BLaER1 treated with 17β-estradiol and CSF1 and Interleukin-3, amounts not matched to agents 10 nM and 100 nM (cell line): ENCODE measurements at regions not wholly inside any gene's neighbourhood (a gene's known extent, or its start where the extent isn't known, plus 50 kb on each side); places are given as distances from the start of the nearest gene placed in this dataset.
A peak's percentile ranks its signal among the peaks of the same experiment; 100 is the strongest.

Source experiments
- H3K27ac ChIP-seq, 11 experiments: shearing (Covaris generic); formaldehyde crosslinking; 2 replicates each; pipeline ENCODE4 v1.8.1; 2022
- H3K27me3 ChIP-seq, 11 experiments: shearing (Covaris generic); formaldehyde crosslinking; 2 replicates each; pipeline ENCODE4 v1.8.1; 2022
- H3K36me3 ChIP-seq, 11 experiments: shearing (Covaris generic); formaldehyde crosslinking; 2 replicates each; pipeline ENCODE4 v1.8.1; 2022
- H3K4me1 ChIP-seq, 10 experiments: shearing (Covaris generic); formaldehyde crosslinking; 2 replicates each; pipeline ENCODE4 v1.8.1; 2022
- H3K4me2 ChIP-seq, 11 experiments: shearing (Covaris generic); formaldehyde crosslinking; 2 replicates each; pipeline ENCODE4 v1.8.1; 2022
- H3K4me3 ChIP-seq, 10 experiments: shearing (Covaris generic); formaldehyde crosslinking; 2 replicates each; pipeline ENCODE4 v1.8.1; 2022
- H3K9ac ChIP-seq, 11 experiments: shearing (Covaris generic); formaldehyde crosslinking; 2 replicates each; pipeline ENCODE4 v1.8.1; 2022
- H3K9me3 ChIP-seq, 11 experiments: shearing (Covaris generic); formaldehyde crosslinking; replicated peaks in 1 of 11; 2 replicates each; pipeline ENCODE4 v1.8.1; 2022
- H4K20me1 ChIP-seq, 11 experiments: shearing (Covaris generic); formaldehyde crosslinking; 2 replicates each; pipeline ENCODE4 v1.8.1; 2022
- Cebpa-rat ChIP-seq, 11 experiments: shearing (Covaris generic); IDR thresholded peaks; 2 replicates each; pipeline ENCODE4 v1.8.1; 2022

- no peaks in the 10 kb centered on the region; a peak in 1 of 22 replicates for H3K27me3 ChIP-seq
- peaks cover 0 to 12% (median 0%) of the 10 kb centered on the region in 11 experiments; a peak in 4 of 22 replicates for H4K20me1 ChIP-seq
- no peak overlapping the region for H3K9ac ChIP-seq
- no peak for TF ChIP-seq Cebpa-rat (IDR thresholded peaks at IDR 0.05)
- no peak overlapping the region for H3K27ac ChIP-seq
- H3K4me1 ChIP-seq = peaks cover 0 to 7% (median 0%) of the 10 kb centered on the region in 10 experiments; a peak in 2 of 20 replicates
- H3K9me3 ChIP-seq = no peaks in the 10 kb centered on the region
- H3K36me3 ChIP-seq = no peaks in the 10 kb centered on the region
- no peak overlapping the region for H3K4me3 ChIP-seq
- H3K4me2 ChIP-seq = no peak overlapping the region
Observed at GRCh38 chr1:18546026-18546425, 65.3 kb downstream of the KLHDC7A start.

GRCh38 chr1:18547460-18547859 lies 66.7 kb downstream of the KLHDC7A start:
- no peak overlapping the region for H3K27ac ChIP-seq
- H3K4me1 ChIP-seq = peaks cover 0 to 15% (median 5%) of the 10 kb centered on the region in 10 experiments; a peak in 9 of 20 replicates
- no peaks in the 10 kb centered on the region for H3K36me3 ChIP-seq
- H4K20me1 ChIP-seq = peaks cover 0 to 12% (median 0%) of the 10 kb centered on the region in 11 experiments; a peak in 4 of 22 replicates
- H3K9me3 ChIP-seq = no peaks in the 10 kb centered on the region
- H3K4me2 ChIP-seq = no peak overlapping the region
- TF ChIP-seq Cebpa-rat (IDR thresholded peaks at IDR 0.05) = no peak
- no peaks in the 10 kb centered on the region; a peak in 4 of 22 replicates for H3K27me3 ChIP-seq
- H3K4me3 ChIP-seq = no peak overlapping the region
- no peak overlapping the region for H3K9ac ChIP-seq

GRCh38 chr1:18548643-18549042 lies 67.9 kb downstream of the KLHDC7A start:
- Histone ChIP-seq H4K20me1 (peaks cover 0 to 12% (median 0%) of the 10 kb centered on the region in 11 experiments; a peak in 4 of 22 replicates), H3K9me3 (no peaks in the 10 kb centered on the region), H3K27me3 (no peaks in the 10 kb centered on the region; a peak in 4 of 22 replicates), H3K27ac (no peak overlapping the region), H3K4me2 (peak overlapping the region in 1 of 11 experiments; percentile 28; a peak in 4 of 22 replicates), H3K4me3 (no peak overlapping the region), H3K36me3 (no peaks in the 10 kb centered on the region), H3K4me1 (peaks cover 0 to 20% (median 6%) of the 10 kb centered on the region in 10 experiments; a peak in 9 of 20 replicates), H3K9ac (no peak overlapping the region)
- no peak for TF ChIP-seq Cebpa-rat (IDR thresholded peaks at IDR 0.05)

DNA sequence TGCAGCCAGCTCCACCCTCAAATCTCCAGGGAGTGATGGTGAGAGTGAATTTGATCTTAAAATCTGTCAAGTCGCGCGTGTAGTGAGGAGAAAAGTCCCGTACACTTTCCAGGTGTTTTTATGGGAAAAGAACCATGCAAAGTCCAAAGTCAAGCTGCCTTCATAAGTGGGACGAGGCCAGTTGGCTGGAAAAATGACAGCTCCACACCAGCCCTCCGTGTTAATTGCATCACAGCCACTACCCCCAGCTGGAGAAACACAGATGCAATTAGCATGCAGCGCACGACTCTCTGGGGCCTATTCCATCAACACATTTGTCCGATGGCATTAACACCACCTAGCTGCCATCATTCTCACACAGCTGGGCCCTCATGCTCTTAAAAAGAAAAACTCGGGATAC lies 68.4 kb downstream of the KLHDC7A start:
- TF ChIP-seq Cebpa-rat (IDR thresholded peaks at IDR 0.05) = no peak
- H3K9me3 ChIP-seq = no peaks in the 10 kb centered on the region
- H3K9ac ChIP-seq = no peak overlapping the region
- H3K4me2 ChIP-seq = peak overlapping the region in 1 of 11 experiments; percentile 28; a peak in 4 of 22 replicates
- H3K27ac ChIP-seq = no peak overlapping the region
- no peaks in the 10 kb centered on the region; a peak in 4 of 22 replicates for H3K27me3 ChIP-seq
- no peaks in the 10 kb centered on the region for H3K36me3 ChIP-seq
- H3K4me1 ChIP-seq = peaks cover 0 to 20% (median 6%) of the 10 kb centered on the region in 10 experiments; a peak in 9 of 20 replicates
- no peak overlapping the region for H3K4me3 ChIP-seq
- H4K20me1 ChIP-seq = peaks cover 0 to 12% (median 0%) of the 10 kb centered on the region in 11 experiments; a peak in 4 of 22 replicates

DNA sequence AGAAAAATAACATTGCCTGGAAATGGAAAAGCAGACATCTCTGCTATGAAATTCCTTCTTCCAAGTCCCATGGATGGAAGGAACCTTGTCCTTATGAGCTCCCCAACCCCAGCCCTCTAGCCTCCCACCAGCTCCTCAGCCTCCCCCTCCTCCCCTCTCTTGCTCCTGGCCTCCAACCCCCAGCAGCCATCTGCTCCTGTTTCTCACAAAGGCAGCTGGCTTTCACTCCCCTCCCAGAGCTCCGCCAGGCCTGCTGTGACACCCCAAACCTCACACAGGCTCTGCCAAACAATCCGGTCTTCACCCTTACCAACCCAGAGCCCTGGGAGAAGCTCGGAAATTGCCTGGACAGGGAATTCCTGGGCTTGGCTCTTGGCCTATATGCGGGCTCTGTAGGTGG lies 69.2 kb downstream of the KLHDC7A start:
- Histone ChIP-seq H3K4me3 (no peak overlapping the region), H3K27me3 (no peaks in the 10 kb centered on the region; a peak in 4 of 22 replicates), H4K20me1 (peaks cover 0 to 12% (median 0%) of the 10 kb centered on the region in 11 experiments; a peak in 4 of 22 replicates), H3K9me3 (no peaks in the 10 kb centered on the region), H3K4me1 (peaks cover 0 to 20% (median 6%) of the 10 kb centered on the region in 10 experiments; a peak in 10 of 20 replicates), H3K36me3 (no peaks in the 10 kb centered on the region), H3K27ac (no peak overlapping the region), H3K4me2 (no peak overlapping the region), H3K9ac (no peak overlapping the region)
- no peak for TF ChIP-seq Cebpa-rat (IDR thresholded peaks at IDR 0.05)

DNA sequence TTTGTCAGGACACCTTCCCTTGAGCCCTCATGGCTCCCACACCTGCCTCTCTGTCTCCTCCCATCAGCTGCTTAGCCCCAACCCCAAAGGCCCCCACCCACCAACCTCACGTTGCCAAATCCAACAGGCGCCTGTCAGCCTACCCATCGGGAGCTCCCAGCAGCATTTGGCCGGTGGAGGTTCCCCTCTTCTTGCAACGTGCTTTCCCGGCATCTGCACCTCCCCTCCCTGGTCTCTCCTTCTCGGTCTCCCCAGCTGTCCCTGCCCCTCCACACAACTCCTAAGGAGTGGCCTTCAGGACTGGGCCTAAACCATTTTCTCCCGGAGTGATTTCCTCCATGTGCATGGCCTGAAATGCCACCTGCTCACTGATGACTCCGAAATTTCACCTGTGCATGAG lies 71.9 kb downstream of the KLHDC7A start:
- no peak overlapping the region for H3K4me3 ChIP-seq
- peaks cover 0 to 12% (median 0%) of the 10 kb centered on the region in 11 experiments; a peak in 3 of 22 replicates for H4K20me1 ChIP-seq

GRCh38 chr1:18553388-18553787 lies 72.7 kb downstream of the KLHDC7A start:
- Histone ChIP-seq H3K27me3 (peaks cover 0 to 6% (median 0%) of the 10 kb centered on the region in 11 experiments; a peak in 6 of 22 replicates), H3K27ac (no peak overlapping the region), H3K9me3 (no peaks in the 10 kb centered on the region), H3K36me3 (no peaks in the 10 kb centered on the region), H3K9ac (no peak overlapping the region), H3K4me1 (peaks cover 13 to 36% (median 20%) of the 10 kb centered on the region in 10 experiments), H3K4me3 (no peak overlapping the region), H3K4me2 (no peak overlapping the region), H4K20me1 (peaks cover 0 to 9% (median 0%) of the 10 kb centered on the region in 11 experiments; a peak in 4 of 22 replicates)
- no peak for TF ChIP-seq Cebpa-rat (IDR thresholded peaks at IDR 0.05)

More for the DNA sequence above, 71.9 kb downstream of the KLHDC7A start:
- Histone ChIP-seq H3K9me3 (no peaks in the 10 kb centered on the region), H3K27ac (no peak overlapping the region), H3K36me3 (no peaks in the 10 kb centered on the region), H3K27me3 (no peaks in the 10 kb centered on the region; a peak in 4 of 22 replicates), H3K4me2 (peak overlapping the region in 6 of 11 experiments; percentile 29 to 55 (median 38); a peak in 11 of 22 replicates), H3K9ac (no peak overlapping the region), H3K4me1 (peaks cover 5 to 28% (median 12%) of the 10 kb centered on the region in 10 experiments)
- no peak for TF ChIP-seq Cebpa-rat (IDR thresholded peaks at IDR 0.05)

GRCh38 chr1:18554099-18554498 lies 73.4 kb downstream of the KLHDC7A start:
- Histone ChIP-seq H3K36me3 (no peaks in the 10 kb centered on the region), H4K20me1 (peaks cover 0 to 7% (median 0%) of the 10 kb centered on the region in 11 experiments; a peak in 4 of 22 replicates), H3K9ac (no peak overlapping the region), H3K27me3 (peaks cover 0 to 9% (median 0%) of the 10 kb centered on the region in 11 experiments; a peak in 6 of 22 replicates), H3K27ac (no peak overlapping the region), H3K4me2 (no peak overlapping the region), H3K9me3 (no peaks in the 10 kb centered on the region), H3K4me3 (no peak overlapping the region), H3K4me1 (peaks cover 14 to 32% (median 21%) of the 10 kb centered on the region in 10 experiments)
- TF ChIP-seq Cebpa-rat (IDR thresholded peaks at IDR 0.05) = no peak

DNA sequence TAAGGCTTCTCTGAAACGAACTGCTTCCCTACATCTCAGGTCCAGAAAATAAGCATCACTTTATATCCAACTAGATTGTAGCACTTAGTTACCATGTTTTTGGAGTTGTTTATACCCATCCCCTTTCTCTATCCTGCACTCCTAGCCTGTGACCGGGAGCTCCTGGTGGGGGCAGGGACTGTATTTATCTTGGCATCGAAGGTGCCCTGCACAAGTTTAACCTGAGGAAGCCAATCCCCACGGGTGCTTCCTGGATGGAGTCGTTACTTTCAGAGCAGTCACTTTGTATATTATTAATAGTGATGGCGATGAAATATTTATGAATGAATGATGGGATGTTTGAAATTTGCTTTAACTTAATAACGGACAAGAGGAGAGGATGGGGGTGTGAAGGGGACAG lies 73.9 kb downstream of the KLHDC7A start:
- Histone ChIP-seq H3K36me3 (no peaks in the 10 kb centered on the region), H3K9ac (no peak overlapping the region), H3K27me3 (peaks cover 0 to 9% (median 0%) of the 10 kb centered on the region in 11 experiments; a peak in 6 of 22 replicates), H3K4me2 (no peak overlapping the region), H3K9me3 (no peaks in the 10 kb centered on the region), H3K4me3 (no peak overlapping the region), H3K27ac (no peak overlapping the region), H4K20me1 (peaks cover 0 to 7% (median 0%) of the 10 kb centered on the region in 11 experiments; a peak in 4 of 22 replicates), H3K4me1 (peaks cover 14 to 31% (median 21%) of the 10 kb centered on the region in 10 experiments)
- no peak for TF ChIP-seq Cebpa-rat (IDR thresholded peaks at IDR 0.05)
